H1 (cell line): ENCODE measurements at regions not wholly inside any gene's neighbourhood (a gene's known extent, or its start where the extent isn't known, plus 50 kb on each side); places are given as distances from the start of the nearest gene placed in this dataset.

ENCODE experiments used
- CTCF ChIA-PET: fragments of 300-600 bp; sonication (Branson Sonifier 250); formaldehyde crosslinking; loops from one replicate; lab custom pipeline; 2021; ENCODE audit not compliant: partially characterized antibody; lab: Charles Lee
- POLR2A ChIA-PET: fragments of 300-600 bp; sonication (Branson Sonifier 250); formaldehyde crosslinking; loops from one replicate; lab custom pipeline; 2021; ENCODE audit warnings: inconsistent platforms; ENCODE audit not compliant: partially characterized antibody; lab: Charles Lee
- DNase-seq, 2 experiments: peaks; one replicate each; pipeline versions ENCODE4 v3.0.0 to v3.0.0-alpha.2; 2010 to 2022; ENCODE audit warnings: low spot score in 2 of 2, low read depth in 1 of 2, mixed read lengths in 1 of 2
- FAIRE-seq: peaks from 2 replicates; lab custom pipeline; 2011; peaks lifted over from hg19 to GRCh38; lab: Jason Lieb, UNC
- H2AFZ ChIP-seq: 2 replicates; pipeline ENCODE4 v1.8.1; 2012; ENCODE audit warnings: low read length, inconsistent platforms
- H2AK5ac ChIP-seq: 2 replicates; pipeline ENCODE4 v1.6.1; 2013; ENCODE audit warnings: low read depth, low read length
- H2BK120ac ChIP-seq: replicated peaks from 2 replicates; pipeline ENCODE3; 2013; ENCODE audit warnings: low read depth, low read length, inconsistent platforms
- H2BK12ac ChIP-seq: 2 replicates; pipeline ENCODE4 v1.6.1; 2013; ENCODE audit warnings: low read depth, low read length
- H2BK15ac ChIP-seq: 2 replicates; pipeline ENCODE4 v1.6.1; 2013; ENCODE audit warnings: low read length
- H2BK20ac ChIP-seq: 2 replicates; pipeline ENCODE4 v1.6.1; 2013; ENCODE audit warnings: low read length
- H2BK5ac ChIP-seq: 2 replicates; pipeline ENCODE4 v1.6.1; 2013; ENCODE audit warnings: low read depth, low read length
- H3K14ac ChIP-seq: 2 replicates; pipeline ENCODE4 v1.6.1; 2013; ENCODE audit warnings: inconsistent platforms; ENCODE audit not compliant: insufficient read length
- H3K18ac ChIP-seq: 2 replicates; pipeline ENCODE4 v1.6.1; 2013; ENCODE audit warnings: low read length; ENCODE audit errors: extremely low read depth
- H3K23ac ChIP-seq: 2 replicates; pipeline ENCODE4 v1.6.1; 2013; ENCODE audit warnings: inconsistent platforms; ENCODE audit not compliant: insufficient read length
- H3K23me2 ChIP-seq: 2 replicates; pipeline ENCODE4 v1.6.1; 2013; ENCODE audit warnings: low read depth, low read length
- H3K27ac ChIP-seq: 2 replicates; pipeline ENCODE4 v1.6.1; 2011; ENCODE audit warnings: low read depth, low read length, inconsistent platforms
- H3K27me3 ChIP-seq, 4 experiments: replicated peaks in 1 of 4; 1 replicate in 1 of 4; 2 replicates in 3 of 4; pipeline versions ENCODE4 v1.6.1 to v1.8.1; 2011 to 2013; ENCODE audit warnings: low read length in 3 of 4, mild to moderate bottlenecking in 3 of 4, inconsistent platforms in 2 of 4, mixed read lengths in 2 of 4, moderate library complexity in 1 of 4; ENCODE audit not compliant: control insufficient read depth in 3 of 4, insufficient read depth in 3 of 4; ENCODE audit errors: extremely low read depth in 1 of 4
- H3K36me3 ChIP-seq, 4 experiments: 2 replicates each; pipeline versions ENCODE4 v1.6.1 to v1.8.1; 2011 to 2013; ENCODE audit warnings: mild to moderate bottlenecking in 4 of 4, low read length in 3 of 4, moderate library complexity in 2 of 4, control low read depth in 1 of 4, inconsistent platforms in 1 of 4; ENCODE audit not compliant: insufficient read depth in 4 of 4, control insufficient read depth in 2 of 4
- H3K4ac ChIP-seq: replicated peaks from 2 replicates; pipeline ENCODE3; 2013; ENCODE audit warnings: low read length, low read depth, mixed read lengths, inconsistent platforms; ENCODE audit not compliant: insufficient read length
- H3K4me1 ChIP-seq, 4 experiments: replicated peaks in 1 of 4; 1 replicate in 1 of 4; 2 replicates in 3 of 4; pipeline versions ENCODE4 v1.6.1 to v1.8.1; 2011 to 2013; ENCODE audit warnings: low read length in 3 of 4, inconsistent platforms in 2 of 4, mixed read lengths in 1 of 4; ENCODE audit not compliant: insufficient read depth in 4 of 4, control insufficient read depth in 3 of 4
- H3K4me2 ChIP-seq, 2 experiments: 2 replicates each; pipeline versions ENCODE4 v1.6.1 to v1.8.1; 2011 to 2013; ENCODE audit warnings: low read depth in 2 of 2, low read length in 2 of 2, control low read depth in 1 of 2, inconsistent platforms in 1 of 2, mild to moderate bottlenecking in 1 of 2; ENCODE audit not compliant: insufficient read depth in 1 of 2
- H3K4me3 ChIP-seq, 4 experiments: fragments of 200-600, 300-600 bp in 1 of 4; sonication (generic), shearing (Covaris generic), sonication (Bioruptor Twin) in 1 of 4; 2 replicates each; pipeline versions ENCODE4 v1.5.1 to v1.8.1; 2011 to 2016; ENCODE audit warnings: low read length in 4 of 4, low read depth in 3 of 4, control low read depth in 2 of 4, inconsistent platforms in 2 of 4, mild to moderate bottlenecking in 2 of 4, mixed read lengths in 1 of 4, moderate library complexity in 1 of 4; ENCODE audit not compliant: insufficient read depth in 2 of 4; ENCODE audit errors: extremely low read depth in 1 of 4
- H3K56ac ChIP-seq: replicated peaks from 2 replicates; pipeline ENCODE3; 2013; ENCODE audit warnings: low read depth, mild to moderate bottlenecking, mixed read lengths, low read length, inconsistent platforms; ENCODE audit not compliant: insufficient read length
- H3K79me1 ChIP-seq: 2 replicates; pipeline ENCODE4 v1.6.1; 2013; ENCODE audit warnings: low read depth, low read length, control low read depth
- H3K79me2 ChIP-seq, 2 experiments: 2 replicates each; pipeline versions ENCODE4 v1.6.1 to v1.8.1; 2012 to 2013; ENCODE audit warnings: low read length in 2 of 2, mild to moderate bottlenecking in 2 of 2, inconsistent platforms in 1 of 2; ENCODE audit not compliant: insufficient read depth in 2 of 2, control insufficient read depth in 1 of 2
- H3K9ac ChIP-seq, 4 experiments: replicated peaks in 1 of 4; 1 replicate in 1 of 4; 2 replicates in 3 of 4; pipeline versions ENCODE4 v1.6.1 to v1.8.1; 2011 to 2013; ENCODE audit warnings: low read depth in 3 of 4, low read length in 3 of 4, control low read depth in 2 of 4, mild to moderate bottlenecking in 2 of 4, moderate library complexity in 2 of 4, inconsistent platforms in 1 of 4; ENCODE audit errors: extremely low read depth in 1 of 4
- H3K9me3 ChIP-seq, 2 experiments: 2 replicates each; pipeline versions ENCODE4 v1.6.1 to v1.8.1; 2012 to 2013; ENCODE audit warnings: mild to moderate bottlenecking in 2 of 2, moderate library complexity in 2 of 2, control low read depth in 1 of 2, inconsistent platforms in 1 of 2, low read depth in 1 of 2, low read length in 1 of 2, mixed read lengths in 1 of 2; ENCODE audit not compliant: insufficient read depth in 2 of 2
- H4K20me1 ChIP-seq, 2 experiments: replicated peaks in 1 of 2; 2 replicates each; pipeline versions ENCODE3 to v1.8.1; 2011 to 2013; ENCODE audit warnings: inconsistent platforms in 2 of 2, low read length in 2 of 2, mild to moderate bottlenecking in 1 of 2; ENCODE audit not compliant: insufficient read depth in 2 of 2, control insufficient read depth in 1 of 2
- H4K5ac ChIP-seq: 2 replicates; pipeline ENCODE4 v1.6.1; 2013; ENCODE audit warnings: low read length, low read depth, mixed read lengths, inconsistent platforms; ENCODE audit not compliant: insufficient read length
- H4K8ac ChIP-seq: 2 replicates; pipeline ENCODE4 v1.8.0; 2013; ENCODE audit warnings: mild to moderate bottlenecking, moderate library complexity, low read length, inconsistent platforms; ENCODE audit not compliant: insufficient read depth; ENCODE audit errors: extremely low read depth
- H4K91ac ChIP-seq: replicated peaks from 2 replicates; pipeline ENCODE3; 2013; ENCODE audit warnings: low read length, mixed read lengths, inconsistent platforms; ENCODE audit not compliant: insufficient read length
- SIRT6 ChIP-seq: IDR thresholded peaks from one replicate; pipeline ENCODE4 v1.7.1; 2012; ENCODE audit warnings: low read length, inconsistent platforms
- TCF12 ChIP-seq: IDR thresholded peaks from 2 replicates; pipeline ENCODE4 v1.6.1; 2011; ENCODE audit warnings: low read depth, mild to moderate bottlenecking, low read length
- WGBS, 2 experiments: shearing (Covaris generic) in 1 of 2; methylation state at CpG; one replicate each; pipeline versions ENCODE4 v1.1.6 to v1.1.7; 2013 to 2015; ENCODE audit warnings: low lambda C conversion rate in 2 of 2, mixed read lengths in 2 of 2, inconsistent platforms in 1 of 2, low coverage in 1 of 2, missing lambda C conversion rate in 1 of 2; ENCODE audit not compliant: insufficient replicate concordance in 2 of 2, insufficient coverage in 1 of 2, insufficient read length in 1 of 2; ENCODE audit errors: extremely low coverage in 1 of 2, missing lambda C conversion rate in 1 of 2; 5-methylcytosine and 5-hydroxymethylcytosine counted together

GRCh38 chr2:67776276-67776675 lies 286.5 kb downstream of the C1D start:
- H3K36me3 ChIP-seq = no peaks in the 10 kb centered on the region
- H3K14ac ChIP-seq = no peak overlapping the region
- H2BK5ac ChIP-seq = no peak overlapping the region
- H4K8ac ChIP-seq = no peak overlapping the region
- no peak overlapping the region for H2BK12ac ChIP-seq
- POLR2A ChIA-PET = no interaction called here
- CTCF ChIA-PET = no interaction called here
- H3K27ac ChIP-seq = no peak overlapping the region
- DNase-seq (no peak), FAIRE-seq (no peak)
- no peak overlapping the region for H3K4me2 ChIP-seq
- no peak overlapping the region for H3K4me3 ChIP-seq
- H3K79me2 ChIP-seq = no peaks in the 10 kb centered on the region
- H3K23ac ChIP-seq = no peak overlapping the region
- H4K5ac ChIP-seq = no peak overlapping the region
- H3K23me2 ChIP-seq = no peaks in the 10 kb centered on the region
- H3K9ac ChIP-seq = no peak overlapping the region
- no peak overlapping the region for H3K4ac ChIP-seq
- H3K18ac ChIP-seq = no peak overlapping the region
- no peak overlapping the region for H2AK5ac ChIP-seq
- no peak overlapping the region for H3K56ac ChIP-seq
- no peak overlapping the region for H2AFZ ChIP-seq
- 75% methylated on average over 2 of the region's 2 CpGs; no CpG with 5 or more reads in 1 of the 2 experiments for WGBS, 2 experiments
- no peak overlapping the region for H2BK20ac ChIP-seq
- H3K9me3 ChIP-seq = no peaks in the 10 kb centered on the region
- no peaks in the 10 kb centered on the region for H3K27me3 ChIP-seq
- H3K4me1 ChIP-seq = no peaks in the 10 kb centered on the region
- H3K79me1 ChIP-seq = no peaks in the 10 kb centered on the region
- H2BK120ac ChIP-seq = no peak overlapping the region
- no peak overlapping the region for H4K91ac ChIP-seq
- no peak overlapping the region for H2BK15ac ChIP-seq
- no peaks in the 10 kb centered on the region for H4K20me1 ChIP-seq
- TF ChIP-seq SIRT6 (no peak), TCF12 (no peak)
- TF ChIP-seq, all 59 proteins: peak for 0
